HCT116 (cell line): ENCODE measurements at regions not wholly inside any gene's neighbourhood (a gene's known extent, or its start where the extent isn't known, plus 50 kb on each side); places are given as distances from the start of the nearest gene placed in this dataset.

Source experiments
- ATAC-seq: fragments of 200-7000 bp; cut with Tn5 transposase; 2 replicates; pipeline ENCODE4 v1.9.1; 2020; ENCODE audit warnings: mild to moderate bottlenecking, moderate library complexity
- BruUV-seq: library from RNA; stranded (reverse); fragments of 400-500 nt; replicated peaks from 2 replicates; lab custom pipeline; 2021; lab: Mats Ljungman, UMichigan
- CTCF ChIA-PET: fragments of 300-600 bp; sonication (Branson Sonifier 250); formaldehyde crosslinking; loops from one replicate; lab custom pipeline; 2021; ENCODE audit warnings: antibody characterized with exemption; lab: Charles Lee
- POLR2A ChIA-PET: fragments of 300-600, 350-600 bp; sonication (Branson Sonifier 250); formaldehyde crosslinking; loops from one replicate; lab custom pipeline; 2021; ENCODE audit warnings: antibody characterized with exemption; lab: Charles Lee
- RAD21 ChIA-PET, 2 experiments: fragments of 300-600 bp; sonication (Branson Sonifier 250); formaldehyde crosslinking; loops; one replicate each; lab custom pipeline; 2023; ENCODE audit warnings: low total read pairs in 2 of 2; ENCODE audit not compliant: uncharacterized antibody in 2 of 2, unreplicated experiment in 2 of 2, low non-redundant PET in 1 of 2; lab: Charles Lee
- DNase-seq: peaks from one replicate; pipeline ENCODE4 v3.0.0-alpha.2; 2010; ENCODE audit warnings: low read depth, low spot score
- H2AFZ ChIP-seq: fragments of 200-600 bp; shearing (Covaris generic), sonication (generic); 2 replicates; pipeline ENCODE4 v1.6.1; 2017; ENCODE audit warnings: low read depth, mixed run types, mixed read lengths, antibody characterized with exemption, low read length; ENCODE audit not compliant: poor library complexity, severe bottlenecking
- H3K27ac ChIP-seq: 2 replicates; pipeline ENCODE4 v1.5.1; 2012; ENCODE audit warnings: low read depth, low read length
- H3K27me3 ChIP-seq: fragments of 200-600 bp; sonication (generic); 2 replicates; pipeline ENCODE4 v1.6.1; 2016; ENCODE audit warnings: mixed run types, low read length, mixed read lengths; ENCODE audit not compliant: insufficient read depth
- H3K36me3 ChIP-seq, 2 experiments: fragments of 200-500 bp in 1 of 2; fragments of 200-600 bp in 1 of 2; sonication (Bioruptor generic) in 1 of 2; sonication (generic) in 1 of 2; 2 replicates each; pipeline versions ENCODE4 v1.5.1 to v1.6.1; 2014 to 2016; ENCODE audit warnings: low read length in 2 of 2, inconsistent platforms in 1 of 2, mixed read lengths in 1 of 2, mixed run types in 1 of 2; ENCODE audit not compliant: insufficient read depth in 2 of 2, control insufficient read depth in 1 of 2
- H3K4me1 ChIP-seq, 2 experiments: fragments of 200-600 bp in 1 of 2; sonication (generic) in 1 of 2; 2 replicates each; pipeline versions ENCODE4 v1.5.1 to v1.6.1; 2012 to 2017; ENCODE audit warnings: low read length in 2 of 2, inconsistent platforms in 1 of 2, mild to moderate bottlenecking in 1 of 2, mixed read lengths in 1 of 2, mixed run types in 1 of 2, moderate library complexity in 1 of 2; ENCODE audit not compliant: insufficient read depth in 2 of 2, control insufficient read depth in 1 of 2
- H3K4me2 ChIP-seq: fragments of 200-600 bp; sonication (generic); 2 replicates; pipeline ENCODE4 v1.6.1; 2017; ENCODE audit warnings: mixed run types, low read length, mixed read lengths
- H3K4me3 ChIP-seq, 2 experiments: fragments of 200-600 bp in 1 of 2; sonication (generic) in 1 of 2; replicated peaks in 1 of 2; 2 replicates each; pipeline ENCODE4 v1.5.1; 2011 to 2016; ENCODE audit warnings: low read length in 2 of 2, control low read depth in 1 of 2, low read depth in 1 of 2, mild to moderate bottlenecking in 1 of 2, mixed read lengths in 1 of 2, mixed run types in 1 of 2
- H3K79me2 ChIP-seq: fragments of 200-600 bp; sonication (generic); 2 replicates; pipeline ENCODE4 v1.6.1; 2017; ENCODE audit warnings: mild to moderate bottlenecking, mixed run types, low read length, moderate library complexity, mixed read lengths; ENCODE audit not compliant: insufficient read depth
- H3K9ac ChIP-seq: fragments of 200-600 bp; sonication (generic); 2 replicates; pipeline ENCODE4 v1.6.1; 2016; ENCODE audit warnings: low read length, mixed read lengths
- H3K9me2 ChIP-seq: fragments of 200-600 bp; sonication (generic), shearing (Covaris generic); 2 replicates; pipeline ENCODE4 v1.6.1; 2017; ENCODE audit warnings: mixed run types, mild to moderate bottlenecking, moderate library complexity; ENCODE audit not compliant: insufficient read depth
- H3K9me3 ChIP-seq, 2 experiments: fragments of 200-500 bp in 1 of 2; fragments of 200-600 bp in 1 of 2; sonication (Bioruptor generic) in 1 of 2; sonication (generic) in 1 of 2; 2 replicates each; pipeline ENCODE4 v1.6.1; 2014 to 2017; ENCODE audit warnings: low read length in 2 of 2, mixed read lengths in 2 of 2, inconsistent platforms in 1 of 2, low read depth in 1 of 2, mild to moderate bottlenecking in 1 of 2, mixed run types in 1 of 2, moderate library complexity in 1 of 2; ENCODE audit not compliant: control insufficient read depth in 1 of 2, insufficient read depth in 1 of 2
- H4K20me1 ChIP-seq: fragments of 200-600 bp; sonication (generic), shearing (Covaris generic); 2 replicates; pipeline ENCODE4 v1.6.1; 2017; ENCODE audit warnings: mixed run types, mild to moderate bottlenecking, moderate library complexity; ENCODE audit not compliant: insufficient read depth
- CBX3 ChIP-seq: IDR thresholded peaks from 2 replicates; pipeline ENCODE4 v1.6.1; 2012; ENCODE audit warnings: low read depth
- CEBPB ChIP-seq: IDR thresholded peaks from 2 replicates; pipeline ENCODE4 v1.6.1; 2012; ENCODE audit warnings: low read depth
- FOSL1 ChIP-seq: IDR thresholded peaks from 2 replicates; pipeline ENCODE4 v1.6.1; 2012; ENCODE audit warnings: low read depth
- POLR2AphosphoS5 ChIP-seq: IDR thresholded peaks from 2 replicates; pipeline ENCODE4 v1.6.1; 2011; ENCODE audit warnings: mild to moderate bottlenecking, low read depth, low read length, moderate library complexity
- SIN3A ChIP-seq: IDR thresholded peaks from 2 replicates; pipeline ENCODE4 v1.6.1; 2012; ENCODE audit warnings: low read depth
- YY1 ChIP-seq: IDR thresholded peaks from 2 replicates; pipeline ENCODE4 v1.6.1; 2011; ENCODE audit warnings: low read length, low read depth, moderate library complexity, mild to moderate bottlenecking; ENCODE audit not compliant: insufficient replicate concordance; ENCODE audit errors: extremely low read depth
- ZNF274 ChIP-seq: fragments of 200-500 bp; sonication (Bioruptor generic); IDR thresholded peaks from 2 replicates; pipeline ENCODE4 v1.6.1; 2014; ENCODE audit warnings: mild to moderate bottlenecking, low read depth, low read length, inconsistent platforms
- intact Hi-C: fragments of 100-400 bp; cut with micrococcal nuclease; formaldehyde crosslinking; loops from 2 replicates; pipeline ENCODE4 v1.10.0; 2022
- TF ChIP-seq, protein P1 (sequence below): IDR thresholded peaks from 2 replicates; pipeline ENCODE4 v1.6.1; 2012
- TF ChIP-seq, protein P2 (sequence below), 3 experiments: fragments of 200-600 bp in 1 of 3; sonication (generic) in 1 of 3; IDR thresholded peaks in 2 of 3; conservative IDR thresholded peaks in 1 of 3; 2 replicates each; pipeline ENCODE4 v1.5.1; 2012 to 2017; ENCODE audit warnings: low read depth in 2 of 3, low read length in 2 of 3, antibody characterized with exemption in 1 of 3, borderline replicate concordance in 1 of 3, control low read depth in 1 of 3, mild to moderate bottlenecking in 1 of 3, mixed read lengths in 1 of 3, mixed run types in 1 of 3, moderate library complexity in 1 of 3; ENCODE audit not compliant: insufficient read depth in 1 of 3
- TF ChIP-seq, protein P3 (sequence below): IDR thresholded peaks from 2 replicates; pipeline ENCODE4 v1.6.1; 2012; ENCODE audit warnings: low read depth

DNA sequence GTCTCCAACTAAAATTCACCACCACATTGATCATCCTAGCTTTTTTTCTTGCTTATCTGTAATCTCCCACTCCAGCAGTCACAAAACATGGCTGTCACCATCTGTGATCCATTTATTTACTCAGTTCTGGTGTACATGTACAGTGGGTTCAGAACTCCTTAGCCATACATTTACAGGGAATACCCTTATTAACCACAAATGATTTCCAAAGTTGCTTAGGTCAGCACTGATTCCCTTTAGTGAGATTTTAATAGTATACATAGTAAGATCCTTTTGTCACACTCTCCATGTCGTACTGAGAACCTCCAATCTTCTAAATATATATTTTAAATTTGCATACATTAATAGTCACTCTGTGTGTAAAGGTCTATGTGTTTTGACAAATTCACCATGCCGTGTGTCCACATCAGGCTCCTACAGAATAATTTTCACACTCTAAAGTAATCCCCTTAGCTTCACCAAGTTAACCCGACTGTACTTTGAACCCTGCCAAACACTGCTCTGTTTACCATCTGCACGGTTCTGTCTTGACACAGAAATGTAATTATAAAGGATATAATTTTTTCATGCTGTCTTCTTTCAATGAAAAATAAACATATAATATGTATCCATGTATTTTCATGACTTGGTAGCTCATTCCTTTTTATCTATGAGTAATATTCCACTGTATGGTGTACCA, 473.6 kb upstream of the ZP4 start:
- ChIA-PET POLR2A (no interaction called here), CTCF (no interaction called here)
- H3K4me3 ChIP-seq = no peak overlapping the region
- H3K27me3 ChIP-seq = no peaks in the 10 kb centered on the region
- no peak for DNase-seq
- no peak overlapping the region for H3K9ac ChIP-seq
- TF ChIP-seq POLR2AphosphoS5 (no peak), CBX3 (no peak), FOSL1 (no peak), CEBPB (no peak), ZNF274 (no peak), YY1 (no peak), SIN3A (no peak)
- TF ChIP-seq, protein P1, sequence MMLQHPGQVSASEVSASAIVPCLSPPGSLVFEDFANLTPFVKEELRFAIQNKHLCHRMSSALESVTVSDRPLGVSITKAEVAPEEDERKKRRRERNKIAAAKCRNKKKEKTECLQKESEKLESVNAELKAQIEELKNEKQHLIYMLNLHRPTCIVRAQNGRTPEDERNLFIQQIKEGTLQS = no peak
- TF ChIP-seq, protein P2, sequence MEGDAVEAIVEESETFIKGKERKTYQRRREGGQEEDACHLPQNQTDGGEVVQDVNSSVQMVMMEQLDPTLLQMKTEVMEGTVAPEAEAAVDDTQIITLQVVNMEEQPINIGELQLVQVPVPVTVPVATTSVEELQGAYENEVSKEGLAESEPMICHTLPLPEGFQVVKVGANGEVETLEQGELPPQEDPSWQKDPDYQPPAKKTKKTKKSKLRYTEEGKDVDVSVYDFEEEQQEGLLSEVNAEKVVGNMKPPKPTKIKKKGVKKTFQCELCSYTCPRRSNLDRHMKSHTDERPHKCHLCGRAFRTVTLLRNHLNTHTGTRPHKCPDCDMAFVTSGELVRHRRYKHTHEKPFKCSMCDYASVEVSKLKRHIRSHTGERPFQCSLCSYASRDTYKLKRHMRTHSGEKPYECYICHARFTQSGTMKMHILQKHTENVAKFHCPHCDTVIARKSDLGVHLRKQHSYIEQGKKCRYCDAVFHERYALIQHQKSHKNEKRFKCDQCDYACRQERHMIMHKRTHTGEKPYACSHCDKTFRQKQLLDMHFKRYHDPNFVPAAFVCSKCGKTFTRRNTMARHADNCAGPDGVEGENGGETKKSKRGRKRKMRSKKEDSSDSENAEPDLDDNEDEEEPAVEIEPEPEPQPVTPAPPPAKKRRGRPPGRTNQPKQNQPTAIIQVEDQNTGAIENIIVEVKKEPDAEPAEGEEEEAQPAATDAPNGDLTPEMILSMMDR (IDR thresholded peaks at IDR 0.05 in 2 of 3, conservative IDR thresholded peaks at IDR 0.05 in 1 of 3; ENCODE audit: borderline replicate concordance in 1 of 3, insufficient read depth in 1 of 3, low read depth in 2 of 3, low read length in 2 of 3) = no peak
- TF ChIP-seq, protein P3, sequence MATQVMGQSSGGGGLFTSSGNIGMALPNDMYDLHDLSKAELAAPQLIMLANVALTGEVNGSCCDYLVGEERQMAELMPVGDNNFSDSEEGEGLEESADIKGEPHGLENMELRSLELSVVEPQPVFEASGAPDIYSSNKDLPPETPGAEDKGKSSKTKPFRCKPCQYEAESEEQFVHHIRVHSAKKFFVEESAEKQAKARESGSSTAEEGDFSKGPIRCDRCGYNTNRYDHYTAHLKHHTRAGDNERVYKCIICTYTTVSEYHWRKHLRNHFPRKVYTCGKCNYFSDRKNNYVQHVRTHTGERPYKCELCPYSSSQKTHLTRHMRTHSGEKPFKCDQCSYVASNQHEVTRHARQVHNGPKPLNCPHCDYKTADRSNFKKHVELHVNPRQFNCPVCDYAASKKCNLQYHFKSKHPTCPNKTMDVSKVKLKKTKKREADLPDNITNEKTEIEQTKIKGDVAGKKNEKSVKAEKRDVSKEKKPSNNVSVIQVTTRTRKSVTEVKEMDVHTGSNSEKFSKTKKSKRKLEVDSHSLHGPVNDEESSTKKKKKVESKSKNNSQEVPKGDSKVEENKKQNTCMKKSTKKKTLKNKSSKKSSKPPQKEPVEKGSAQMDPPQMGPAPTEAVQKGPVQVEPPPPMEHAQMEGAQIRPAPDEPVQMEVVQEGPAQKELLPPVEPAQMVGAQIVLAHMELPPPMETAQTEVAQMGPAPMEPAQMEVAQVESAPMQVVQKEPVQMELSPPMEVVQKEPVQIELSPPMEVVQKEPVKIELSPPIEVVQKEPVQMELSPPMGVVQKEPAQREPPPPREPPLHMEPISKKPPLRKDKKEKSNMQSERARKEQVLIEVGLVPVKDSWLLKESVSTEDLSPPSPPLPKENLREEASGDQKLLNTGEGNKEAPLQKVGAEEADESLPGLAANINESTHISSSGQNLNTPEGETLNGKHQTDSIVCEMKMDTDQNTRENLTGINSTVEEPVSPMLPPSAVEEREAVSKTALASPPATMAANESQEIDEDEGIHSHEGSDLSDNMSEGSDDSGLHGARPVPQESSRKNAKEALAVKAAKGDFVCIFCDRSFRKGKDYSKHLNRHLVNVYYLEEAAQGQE = no peak
- TF ChIP-seq, all 23 proteins: peak for 0
- Histone ChIP-seq H3K36me3 (no peaks in the 10 kb centered on the region), H3K27ac (no peak overlapping the region), H2AFZ (no peak overlapping the region), H3K9me3 (peaks cover 0 to 3% of the 10 kb centered on the region in 2 experiments; a peak in 3 of 4 replicates), H3K4me1 (no peaks in the 10 kb centered on the region), H3K4me2 (no peak overlapping the region), H3K79me2 (no peaks in the 10 kb centered on the region), H4K20me1 (no peaks in the 10 kb centered on the region), H3K9me2 (no peaks in the 10 kb centered on the region)
- ATAC-seq = no peak
- RAD21 ChIA-PET = no interaction called here
- intact Hi-C loops = no loop called here
- no TSS peak for BruUV-seq
